ENCODE measurements at regions not wholly inside any gene's neighbourhood (a gene's known extent, or its start where the extent isn't known, plus 50 kb on each side); places are given as distances from the start of the nearest gene placed in this dataset.

DNA sequence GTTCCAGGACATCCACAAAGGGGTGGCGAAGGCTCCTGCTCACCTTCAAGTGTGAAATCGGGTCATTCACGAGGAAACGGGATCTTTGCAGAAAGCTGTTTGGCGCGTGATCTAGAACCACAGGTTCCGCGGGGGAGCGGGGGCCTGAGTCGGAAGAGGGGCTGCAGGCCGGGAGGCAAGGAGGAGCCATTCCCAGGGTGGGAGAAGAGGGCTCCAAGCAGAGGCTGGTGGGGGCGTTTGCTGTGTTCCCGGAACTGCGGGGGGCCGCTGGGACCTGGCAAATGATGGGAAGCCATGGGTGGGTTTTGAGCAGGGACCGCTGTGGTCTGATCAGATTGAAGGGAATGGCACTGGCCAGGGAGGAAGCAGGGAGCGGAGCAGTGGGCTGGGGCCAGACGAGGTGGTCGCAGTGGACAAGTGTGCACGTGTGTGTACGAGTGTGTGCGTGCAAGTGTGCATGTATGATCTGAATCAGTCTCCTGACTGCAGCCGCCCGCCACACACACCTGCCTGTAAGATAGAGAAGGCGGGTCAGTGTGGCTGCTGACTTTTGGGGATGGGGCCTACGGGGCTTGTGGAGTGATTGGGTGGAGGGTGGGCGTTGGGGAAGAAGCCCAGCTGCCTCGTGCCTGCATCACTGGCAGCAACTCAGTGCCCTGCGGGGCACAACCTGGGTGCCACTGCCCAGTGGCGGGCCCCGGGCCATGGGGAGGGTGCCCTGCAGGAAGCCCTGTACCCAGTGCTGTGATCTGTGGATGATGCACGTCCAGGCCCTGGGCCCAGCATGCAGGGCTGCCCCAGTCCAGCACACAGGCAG lies 141.9 kb downstream of the KIF26A start:
- TF ChIP-seq, protein P1, sequence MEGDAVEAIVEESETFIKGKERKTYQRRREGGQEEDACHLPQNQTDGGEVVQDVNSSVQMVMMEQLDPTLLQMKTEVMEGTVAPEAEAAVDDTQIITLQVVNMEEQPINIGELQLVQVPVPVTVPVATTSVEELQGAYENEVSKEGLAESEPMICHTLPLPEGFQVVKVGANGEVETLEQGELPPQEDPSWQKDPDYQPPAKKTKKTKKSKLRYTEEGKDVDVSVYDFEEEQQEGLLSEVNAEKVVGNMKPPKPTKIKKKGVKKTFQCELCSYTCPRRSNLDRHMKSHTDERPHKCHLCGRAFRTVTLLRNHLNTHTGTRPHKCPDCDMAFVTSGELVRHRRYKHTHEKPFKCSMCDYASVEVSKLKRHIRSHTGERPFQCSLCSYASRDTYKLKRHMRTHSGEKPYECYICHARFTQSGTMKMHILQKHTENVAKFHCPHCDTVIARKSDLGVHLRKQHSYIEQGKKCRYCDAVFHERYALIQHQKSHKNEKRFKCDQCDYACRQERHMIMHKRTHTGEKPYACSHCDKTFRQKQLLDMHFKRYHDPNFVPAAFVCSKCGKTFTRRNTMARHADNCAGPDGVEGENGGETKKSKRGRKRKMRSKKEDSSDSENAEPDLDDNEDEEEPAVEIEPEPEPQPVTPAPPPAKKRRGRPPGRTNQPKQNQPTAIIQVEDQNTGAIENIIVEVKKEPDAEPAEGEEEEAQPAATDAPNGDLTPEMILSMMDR (IDR thresholded peaks at IDR 0.05), result no peak
- TF ChIP-seq EP300 (IDR thresholded peaks at IDR 0.05; ENCODE audit: borderline replicate concordance in 1 of 2, low read depth in 1 of 2, low read length in 1 of 2) (no peak), RAD21 (IDR thresholded peaks at IDR 0.05; ENCODE audit: low read length) (no peak), SMC3 (IDR thresholded peaks at IDR 0.05; ENCODE audit: low read depth, low read length) (no peak), TAF1 (IDR thresholded peaks at IDR 0.05; ENCODE audit: borderline replicate concordance, low read depth, low read length) (no peak), CHD2 (IDR thresholded peaks at IDR 0.05; ENCODE audit: low read length, partially characterized antibody) (no peak)
- TF ChIP-seq, protein P2, sequence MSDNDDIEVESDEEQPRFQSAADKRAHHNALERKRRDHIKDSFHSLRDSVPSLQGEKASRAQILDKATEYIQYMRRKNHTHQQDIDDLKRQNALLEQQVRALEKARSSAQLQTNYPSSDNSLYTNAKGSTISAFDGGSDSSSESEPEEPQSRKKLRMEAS (IDR thresholded peaks at IDR 0.05; ENCODE audit: low read depth), result no peak
- TF ChIP-seq, protein P3, sequence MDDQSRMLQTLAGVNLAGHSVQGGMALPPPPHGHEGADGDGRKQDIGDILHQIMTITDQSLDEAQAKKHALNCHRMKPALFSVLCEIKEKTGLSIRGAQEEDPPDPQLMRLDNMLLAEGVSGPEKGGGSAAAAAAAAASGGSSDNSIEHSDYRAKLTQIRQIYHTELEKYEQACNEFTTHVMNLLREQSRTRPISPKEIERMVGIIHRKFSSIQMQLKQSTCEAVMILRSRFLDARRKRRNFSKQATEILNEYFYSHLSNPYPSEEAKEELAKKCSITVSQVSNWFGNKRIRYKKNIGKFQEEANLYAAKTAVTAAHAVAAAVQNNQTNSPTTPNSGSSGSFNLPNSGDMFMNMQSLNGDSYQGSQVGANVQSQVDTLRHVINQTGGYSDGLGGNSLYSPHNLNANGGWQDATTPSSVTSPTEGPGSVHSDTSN (IDR thresholded peaks at IDR 0.05), result no peak

Measured in SK-N-SH (cell line).